Mucosa of descending colon (tissue), 3 donors: ENCODE measurements at regions not wholly inside any gene's neighbourhood (a gene's known extent, or its start where the extent isn't known, plus 50 kb on each side); places are given as distances from the start of the nearest gene placed in this dataset.
"Not testable (repeated sequence)": the region's sequence is repeated elsewhere in the genome, so short reads cannot be mapped to it uniquely, and the experiment has no call there.

Experiments
- ATAC-seq: fragments of 200-7000 bp; cut with Tn5 transposase; one replicate; pipeline ENCODE4 v1.9.1; 2020; ENCODE audit warnings: mild to moderate bottlenecking, moderate library complexity
- DNase-seq, 3 donors: peaks; one replicate each; pipeline ENCODE4 v3.0.0-alpha.2; 2020
- H3K36me3 ChIP-seq: fragments of 200-600 bp; one replicate; pipeline ENCODE4 v1.8.0; 2021; ENCODE audit warnings: low read depth, mild to moderate bottlenecking
- H3K4me1 ChIP-seq: fragments of 200-600 bp; one replicate; pipeline ENCODE4 v1.8.0; 2021; ENCODE audit warnings: low read depth, mild to moderate bottlenecking
- H3K4me3 ChIP-seq: fragments of 200-600 bp; one replicate; pipeline ENCODE4 v1.8.0; 2021; ENCODE audit warnings: mild to moderate bottlenecking
- H3K9me3 ChIP-seq: fragments of 200-600 bp; one replicate; pipeline ENCODE4 v1.8.0; 2021; ENCODE audit warnings: mild to moderate bottlenecking
- CTCF ChIP-seq: fragments of 200-600 bp; IDR thresholded peaks from one replicate; pipeline ENCODE4 v1.8.0; 2022; ENCODE audit warnings: antibody characterized with exemption, mild to moderate bottlenecking
- intact Hi-C, 2 donors: fragments of 100-400 bp; cut with DNase I in 1 of 2; cut with micrococcal nuclease in 1 of 2; formaldehyde crosslinking; loops; one replicate each; pipeline versions ENCODE4 v1.11.0 to v1.11.1; 2022; cut with DNase I, micrococcal nuclease
- donor health status: DM: no; HTN: no; CAD: no; lungs with moderate emphysema.
- donor health status: DM: no; HTN: no; CAD: no.
- donor health status: DM: no; HTN: yes; CAD: no.

- no peaks in the 10 kb centered on the region for H3K9me3 ChIP-seq
- ATAC-seq: no peak
- DNase-seq: no peak
- no peaks in the 10 kb centered on the region for H3K4me1 ChIP-seq
- no peaks in the 10 kb centered on the region for H3K36me3 ChIP-seq
- intact Hi-C loops: no loop called here
- TF ChIP-seq CTCF: no peak
- H3K4me3 ChIP-seq: no peak overlapping the region
Measured at GRCh38 chr14:30456296-30456695, 102.7 kb upstream of the G2E3 start.

GRCh38 chr14:30462358-30462757 lies 96.6 kb upstream of the G2E3 start:
- Histone ChIP-seq H3K9me3 (no peaks in the 10 kb centered on the region), H3K36me3 (no peaks in the 10 kb centered on the region), H3K4me1 (no peaks in the 10 kb centered on the region), H3K4me3 (no peak overlapping the region)
- intact Hi-C loops: no loop called here
- ATAC-seq (no peak), DNase-seq (no peak)
- TF ChIP-seq CTCF: no peak

- no peak overlapping the region for H3K4me3 ChIP-seq
- TF ChIP-seq CTCF: no peak
- no peaks in the 10 kb centered on the region for H3K36me3 ChIP-seq
- no peaks in the 10 kb centered on the region for H3K9me3 ChIP-seq
- intact Hi-C loops: no loop called here
- DNase-seq: no peak
- no peaks in the 10 kb centered on the region for H3K4me1 ChIP-seq
- ATAC-seq: no peak
Measured at GRCh38 chr14:30464481-30464880, 94.5 kb upstream of the G2E3 start.

- Histone ChIP-seq H3K36me3 (no peaks in the 10 kb centered on the region), H3K4me3 (no peak overlapping the region), H3K4me1 (no peaks in the 10 kb centered on the region), H3K9me3 (no peaks in the 10 kb centered on the region)
- TF ChIP-seq CTCF: no peak
- DNase-seq (no peak), ATAC-seq (no peak)
- intact Hi-C loops: no loop called here
Measured at GRCh38 chr14:30468354-30468753, 90.6 kb upstream of the G2E3 start.

- Histone ChIP-seq H3K4me3 (no peak overlapping the region), H3K9me3 (no peaks in the 10 kb centered on the region), H3K4me1 (no peaks in the 10 kb centered on the region), H3K36me3 (no peaks in the 10 kb centered on the region)
- intact Hi-C loops: no loop called here
- no peak for DNase-seq
- no peak for TF ChIP-seq CTCF
- ATAC-seq: no peak
Measured at GRCh38 chr14:30471980-30472379, 87.0 kb upstream of the G2E3 start.

GRCh38 chr14:30473846-30474696 lies 84.9 kb upstream of the G2E3 start:
- ATAC-seq, H3K4me1 ChIP-seq, H3K4me3 ChIP-seq, intact Hi-C loops, DNase-seq, H3K9me3 ChIP-seq, H3K36me3 ChIP-seq: not testable (repeated sequence)
